Left lung (tissue), 4 donors: ENCODE measurements at regions not wholly inside any gene's neighbourhood (a gene's known extent, or its start where the extent isn't known, plus 50 kb on each side); places are given as distances from the start of the nearest gene placed in this dataset.

Source experiments
- ATAC-seq: fragments of 200-7000 bp; cut with Tn5 transposase; one replicate; pipeline ENCODE4 v1.9.1; 2020; ENCODE audit warnings: moderate library complexity
- DNase-seq, 4 donors: peaks; one replicate each; pipeline ENCODE4 v3.0.0-alpha.2; 2013 to 2020
- H3K27ac ChIP-seq, 2 donors: fragments of 200-600 bp; sonication (generic) in 1 of 2; one replicate each; pipeline versions ENCODE4 v1.5.0 to v1.8.0; 2020 to 2021
- H3K27me3 ChIP-seq, 2 donors: fragments of 200-600 bp; sonication (generic) in 1 of 2; one replicate each; pipeline versions ENCODE4 v1.5.0 to v1.8.0; 2020 to 2021
- H3K36me3 ChIP-seq, 2 donors: fragments of 200-600 bp; sonication (generic) in 1 of 2; one replicate each; pipeline versions ENCODE4 v1.5.0 to v1.8.0; 2020 to 2021
- H3K4me1 ChIP-seq, 2 donors: fragments of 200-600 bp; one replicate each; pipeline ENCODE4 v1.8.0; 2021
- H3K4me3 ChIP-seq, 2 donors: fragments of 200-600 bp; sonication (generic) in 1 of 2; one replicate each; pipeline versions ENCODE4 v1.5.0 to v1.8.0; 2020 to 2021; ENCODE audit warnings: mild to moderate bottlenecking in 1 of 2
- H3K9me3 ChIP-seq, 2 donors: fragments of 200-600 bp; sonication (generic) in 1 of 2; one replicate each; pipeline versions ENCODE4 v1.5.0 to v1.8.0; 2020 to 2021
- CTCF ChIP-seq, 2 donors: fragments of 200-600 bp; sonication (generic) in 1 of 2; IDR thresholded peaks; one replicate each; pipeline versions ENCODE4 v1.5.0 to v1.8.0; 2021; ENCODE audit warnings: antibody characterized with exemption in 2 of 2
- intact Hi-C, 2 donors: fragments of 100-400 bp; cut with DNase I; formaldehyde crosslinking; loops; one replicate each; pipeline versions ENCODE4 v1.11.2 to v1.14.2; 2022
- donor health status: DM: no; HTN: yes; CAD: no.
- donor health status: DM: no; HTN: no; CAD: no.

GRCh38 chr11:15769203-15769602 is 587.1 kb downstream of the SOX6 start:
- no peaks in the 10 kb centered on the region for H3K4me1 ChIP-seq
- H3K27me3 ChIP-seq, result no peaks in the 10 kb centered on the region
- no peak overlapping the region for H3K27ac ChIP-seq
- DNase-seq, result peak in 1 of 4 donors; percentile 71
- no peak overlapping the region for H3K4me3 ChIP-seq
- no peak for TF ChIP-seq CTCF (IDR thresholded peaks at IDR 0.05)
- ATAC-seq, result peak; percentile 66
- no peaks in the 10 kb centered on the region for H3K36me3 ChIP-seq
- intact Hi-C loops, result no loop called here
- peaks cover 0 to 4% of the 10 kb centered on the region in 2 donors for H3K9me3 ChIP-seq

- TF ChIP-seq CTCF (IDR thresholded peaks at IDR 0.05), result peak; percentile 29 to 51
- peak; percentile 40 for ATAC-seq
- Histone ChIP-seq H3K9me3 (peaks cover 0 to under 1% of the 10 kb centered on the region in 2 donors), H3K4me3 (no peak overlapping the region), H3K4me1 (no peaks in the 10 kb centered on the region), H3K27me3 (no peaks in the 10 kb centered on the region), H3K27ac (no peak overlapping the region), H3K36me3 (no peaks in the 10 kb centered on the region)
- intact Hi-C loops, result no loop called here
- DNase-seq, result peak in 1 of 4 donors; percentile 20
Measured at GRCh38 chr11:15770798-15771414, 585.4 kb downstream of the SOX6 start.

GRCh38 chr11:15772547-15772946 is 583.8 kb downstream of the SOX6 start:
- peak in 1 of 4 donors; percentile 43 for DNase-seq
- H3K27ac ChIP-seq, result no peak overlapping the region
- H3K36me3 ChIP-seq, result no peaks in the 10 kb centered on the region
- no peaks in the 10 kb centered on the region for H3K9me3 ChIP-seq
- intact Hi-C loops, result no loop called here
- no peaks in the 10 kb centered on the region for H3K4me1 ChIP-seq
- no peaks in the 10 kb centered on the region for H3K27me3 ChIP-seq
- no peak for ATAC-seq
- TF ChIP-seq CTCF (IDR thresholded peaks at IDR 0.05), result no peak
- H3K4me3 ChIP-seq, result no peak overlapping the region

- intact Hi-C loops, result no loop called here
- Histone ChIP-seq H3K36me3 (no peaks in the 10 kb centered on the region), H3K9me3 (no peaks in the 10 kb centered on the region), H3K27me3 (no peaks in the 10 kb centered on the region), H3K4me3 (no peak overlapping the region), H3K27ac (no peak overlapping the region), H3K4me1 (no peaks in the 10 kb centered on the region)
- DNase-seq (no peak), ATAC-seq (no peak)
- no peak for TF ChIP-seq CTCF (IDR thresholded peaks at IDR 0.05)
Measured at GRCh38 chr11:15772981-15773380, 583.4 kb downstream of the SOX6 start.

GRCh38 chr11:15773476-15774387 is 582.6 kb downstream of the SOX6 start:
- DNase-seq (no peak), ATAC-seq (no peak)
- TF ChIP-seq CTCF (IDR thresholded peaks at IDR 0.05), result no peak
- no peak overlapping the region for H3K4me3 ChIP-seq
- no peaks in the 10 kb centered on the region for H3K9me3 ChIP-seq
- H3K27ac ChIP-seq, result peak overlapping the region in 1 of 2 donors; percentile 27
- no peaks in the 10 kb centered on the region for H3K36me3 ChIP-seq
- no peaks in the 10 kb centered on the region for H3K27me3 ChIP-seq
- H3K4me1 ChIP-seq, result no peaks in the 10 kb centered on the region
- intact Hi-C loops, result no loop called here
